Activated naive CD4-positive, alpha-beta T cell treated with anti-CD3 and anti-CD28 coated beads, Interleukin-2, amount 10 ng/mL, durations not matched to agents 7 days and 5 days (primary cell): ENCODE measurements at regions not wholly inside any gene's neighbourhood (a gene's known extent, or its start where the extent isn't known, plus 50 kb on each side); places are given as distances from the start of the nearest gene placed in this dataset.
"Not testable (repeated sequence)": the region's sequence is repeated elsewhere in the genome, so short reads cannot be mapped to it uniquely, and the experiment has no call there.

ENCODE experiments used
- CTCF ChIA-PET: fragments of 350-600 bp; sonication (Branson Sonifier 250); formaldehyde crosslinking; loops from one replicate; lab custom pipeline; 2021; ENCODE audit warnings: antibody characterized with exemption; lab: Charles Lee
- DNase-seq: peaks from one replicate; pipeline ENCODE4 v3.0.0-alpha.2; 2020
- H3K27ac Mint-ChIP-seq: one replicate; pipeline ENCODE4 v1.8.0; 2021; ENCODE audit warnings: mild to moderate bottlenecking, moderate library complexity, mixed read lengths
- H3K27me3 Mint-ChIP-seq: one replicate; pipeline ENCODE4 v1.8.0; 2021; ENCODE audit warnings: mild to moderate bottlenecking, mixed read lengths
- H3K36me3 Mint-ChIP-seq: one replicate; pipeline ENCODE4 v1.8.0; 2021; ENCODE audit warnings: mixed read lengths
- H3K4me1 Mint-ChIP-seq: one replicate; pipeline ENCODE4 v1.8.0; 2021; ENCODE audit warnings: mixed read lengths
- H3K4me3 Mint-ChIP-seq: one replicate; pipeline ENCODE4 v1.8.0; 2021; ENCODE audit warnings: mild to moderate bottlenecking, moderate library complexity, mixed read lengths
- H3K9me3 Mint-ChIP-seq: one replicate; pipeline ENCODE4 v1.8.0; 2021; ENCODE audit warnings: mixed read lengths

- no peaks in the 10 kb centered on the region for H3K4me1 Mint-ChIP-seq
- H3K27ac Mint-ChIP-seq, result no peak overlapping the region
- no peaks in the 10 kb centered on the region for H3K36me3 Mint-ChIP-seq
- CTCF ChIA-PET, result no interaction called here
- no peaks in the 10 kb centered on the region for H3K27me3 Mint-ChIP-seq
- H3K4me3 Mint-ChIP-seq, result no peak overlapping the region
- no peaks in the 10 kb centered on the region for H3K9me3 Mint-ChIP-seq
- no peak for DNase-seq
These were observed 156.0 kb downstream of the PCDH18 start for GRCh38 chr4:137376312-137376711.

DNA sequence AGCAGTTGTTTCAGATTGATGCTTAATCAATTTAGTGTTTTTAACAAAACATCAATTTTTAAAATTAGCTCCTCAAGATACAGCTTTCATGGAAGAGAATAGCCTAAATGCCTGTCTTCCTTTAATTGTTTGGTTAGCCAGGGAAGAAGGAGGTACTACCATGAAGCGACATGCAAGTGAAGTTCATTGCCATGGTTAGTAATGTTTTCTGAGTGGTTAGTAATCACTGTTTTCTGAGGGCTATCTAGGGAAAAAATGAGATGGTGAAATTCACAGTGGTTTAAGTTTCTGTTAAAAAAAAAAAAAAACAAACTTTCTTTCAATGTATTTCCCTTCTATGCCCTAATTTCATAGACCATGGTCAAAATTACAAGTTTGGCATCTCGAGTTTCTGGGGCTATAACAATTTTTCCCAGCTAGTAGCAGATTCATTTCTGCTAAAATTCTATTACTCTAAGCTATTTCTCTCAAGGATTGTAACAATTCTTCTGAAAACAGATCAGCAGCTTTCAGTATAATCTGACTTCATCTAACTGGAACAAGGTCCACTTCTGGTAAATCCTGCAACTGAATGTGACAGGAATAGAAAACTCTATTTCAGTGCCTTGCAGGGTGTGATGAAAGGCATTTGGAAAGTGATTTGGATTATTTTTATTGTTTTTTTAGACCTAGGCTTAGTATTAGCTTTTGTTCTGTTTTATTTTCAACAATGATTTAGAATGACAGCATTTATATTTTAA, 157.0 kb downstream of the PCDH18 start:
- no peak for DNase-seq
- H3K9me3 Mint-ChIP-seq, result no peaks in the 10 kb centered on the region
- no peaks in the 10 kb centered on the region for H3K27me3 Mint-ChIP-seq
- H3K36me3 Mint-ChIP-seq, result no peaks in the 10 kb centered on the region
- H3K4me3 Mint-ChIP-seq, result no peak overlapping the region
- H3K4me1 Mint-ChIP-seq, result no peaks in the 10 kb centered on the region
- no peak overlapping the region for H3K27ac Mint-ChIP-seq
- CTCF ChIA-PET, result no interaction called here

DNA sequence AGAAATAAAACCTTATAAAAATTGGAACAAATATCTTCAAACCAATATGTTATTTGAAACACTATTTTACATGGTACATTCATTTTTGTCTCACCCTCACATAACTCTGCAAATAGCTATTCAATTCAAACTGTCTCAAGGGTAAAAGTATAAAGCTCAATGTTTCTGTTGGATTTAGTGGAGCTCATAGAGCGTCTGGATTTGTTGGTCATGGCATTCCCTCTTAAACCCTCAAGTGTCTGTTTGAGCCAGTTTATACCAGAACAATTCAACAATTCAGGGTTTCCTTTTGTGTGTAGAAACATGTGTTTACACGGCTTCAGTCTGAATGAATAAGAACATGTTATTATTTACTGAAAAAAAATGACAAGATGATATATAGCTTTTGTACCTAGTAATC, 161.6 kb downstream of the PCDH18 start:
- CTCF ChIA-PET, result no interaction called here
- no peaks in the 10 kb centered on the region for H3K4me1 Mint-ChIP-seq
- no peak overlapping the region for H3K4me3 Mint-ChIP-seq
- no peaks in the 10 kb centered on the region for H3K27me3 Mint-ChIP-seq
- H3K27ac Mint-ChIP-seq, result no peak overlapping the region
- H3K36me3 Mint-ChIP-seq, result no peaks in the 10 kb centered on the region
- no peaks in the 10 kb centered on the region for H3K9me3 Mint-ChIP-seq
- no peak for DNase-seq

DNA sequence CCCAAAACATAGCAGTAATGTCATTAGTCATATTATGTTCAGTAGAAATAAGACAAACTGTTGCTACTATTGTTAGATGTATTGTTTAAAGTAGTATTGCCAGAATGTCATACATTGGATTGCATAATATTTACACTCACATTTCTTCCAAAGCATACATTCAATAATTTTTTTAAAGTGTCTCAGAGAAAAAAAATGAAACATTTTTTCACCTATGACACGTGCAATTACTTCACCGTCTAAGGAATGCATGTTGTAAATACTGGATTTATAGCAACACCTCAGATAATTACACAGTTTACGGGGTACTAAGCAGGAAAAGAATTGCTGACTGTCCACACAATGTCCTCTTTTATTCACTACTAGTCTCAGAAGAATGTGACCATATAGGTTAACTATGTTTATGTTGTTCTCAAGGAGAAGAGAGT, 162.1 kb downstream of the PCDH18 start:
- CTCF ChIA-PET, result interaction anchor here (0.6 kb wide), 1 partner anchor 1338 kb away, joined by 3 read pairs; no protein-coding TSS in a partner anchor
- no peak for DNase-seq

DNA sequence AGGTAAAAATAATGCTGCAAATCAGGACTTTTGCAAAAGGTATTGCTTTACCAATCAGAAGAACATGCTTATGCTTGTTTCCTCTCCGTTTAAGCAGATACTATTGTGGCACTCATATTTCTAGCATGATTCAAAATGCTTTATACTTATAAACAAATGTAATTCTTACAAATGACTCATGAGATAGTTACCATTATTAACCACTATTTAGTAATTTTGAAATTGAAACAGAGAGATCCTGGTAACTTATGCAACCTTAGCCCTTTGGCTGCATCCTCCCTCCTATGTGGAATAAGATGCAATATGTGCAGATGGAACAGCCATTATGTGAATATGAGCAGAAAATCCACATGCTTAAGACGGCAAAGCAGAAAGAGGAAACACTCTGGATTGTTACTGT, 164.7 kb downstream of the PCDH18 start:
- Mint-ChIP-seq H3K36me3 (no peaks in the 10 kb centered on the region), H3K4me1 (no peaks in the 10 kb centered on the region)
- CTCF ChIA-PET, result no interaction called here

More for the DNA sequence above, 162.1 kb downstream of the PCDH18 start:
- H3K4me3 Mint-ChIP-seq, result no peak overlapping the region
- no peak overlapping the region for H3K27ac Mint-ChIP-seq
- no peaks in the 10 kb centered on the region for H3K9me3 Mint-ChIP-seq
- H3K36me3 Mint-ChIP-seq, result no peaks in the 10 kb centered on the region
- no peaks in the 10 kb centered on the region for H3K27me3 Mint-ChIP-seq
- no peaks in the 10 kb centered on the region for H3K4me1 Mint-ChIP-seq

GRCh38 chr4:137363496-137363895, 168.8 kb downstream of the PCDH18 start:
- Mint-ChIP-seq H3K4me3 (no peak overlapping the region), H3K27me3 (no peaks in the 10 kb centered on the region), H3K27ac (no peak overlapping the region), H3K9me3 (no peaks in the 10 kb centered on the region), H3K4me1 (no peaks in the 10 kb centered on the region), H3K36me3 (no peaks in the 10 kb centered on the region)
- CTCF ChIA-PET, result no interaction called here
- DNase-seq, result no peak

More for the DNA sequence above, 164.7 kb downstream of the PCDH18 start:
- Mint-ChIP-seq H3K9me3 (no peaks in the 10 kb centered on the region), H3K4me3 (no peak overlapping the region), H3K27me3 (no peaks in the 10 kb centered on the region), H3K27ac (no peak overlapping the region)
- DNase-seq, result no peak

DNA sequence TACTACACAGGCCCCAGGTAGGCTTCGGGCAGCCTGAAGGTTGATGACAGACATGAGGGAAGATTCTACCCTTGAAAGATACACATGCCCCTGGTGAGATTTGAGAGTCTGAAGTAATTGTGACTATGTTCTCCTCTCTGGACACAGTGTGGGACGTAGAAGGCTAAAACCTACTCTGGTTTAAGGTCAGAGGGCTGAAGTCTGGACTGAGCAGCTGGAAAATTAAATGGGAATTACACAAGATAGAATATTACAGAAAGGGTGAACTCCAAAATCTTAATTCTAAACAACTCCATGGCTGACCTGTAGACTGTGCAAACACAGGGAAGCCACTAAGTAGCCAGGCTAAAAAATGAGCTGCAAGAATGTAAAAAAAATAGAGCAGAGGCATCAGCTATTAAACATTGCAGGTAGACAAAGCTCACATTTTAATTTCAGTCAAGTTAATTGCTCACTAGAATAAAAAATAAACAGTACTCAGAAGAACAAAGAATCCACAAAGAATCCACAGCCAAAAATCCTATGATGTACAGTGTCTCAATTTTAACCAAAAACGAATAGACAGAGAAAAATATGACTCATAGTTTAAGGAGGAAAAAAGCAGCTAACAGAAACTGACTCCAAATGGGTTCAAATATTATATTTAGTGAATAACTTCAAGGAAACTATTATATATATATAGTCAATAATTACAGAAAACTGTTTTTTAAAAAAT, 170.4 kb downstream of the PCDH18 start:
- CTCF ChIA-PET, result no interaction called here
- Mint-ChIP-seq H3K27ac (no peak overlapping the region), H3K4me3 (no peak overlapping the region), H3K9me3 (no peaks in the 10 kb centered on the region), H3K4me1 (no peaks in the 10 kb centered on the region), H3K27me3 (no peaks in the 10 kb centered on the region), H3K36me3 (no peaks in the 10 kb centered on the region)
- DNase-seq, result no peak

DNA sequence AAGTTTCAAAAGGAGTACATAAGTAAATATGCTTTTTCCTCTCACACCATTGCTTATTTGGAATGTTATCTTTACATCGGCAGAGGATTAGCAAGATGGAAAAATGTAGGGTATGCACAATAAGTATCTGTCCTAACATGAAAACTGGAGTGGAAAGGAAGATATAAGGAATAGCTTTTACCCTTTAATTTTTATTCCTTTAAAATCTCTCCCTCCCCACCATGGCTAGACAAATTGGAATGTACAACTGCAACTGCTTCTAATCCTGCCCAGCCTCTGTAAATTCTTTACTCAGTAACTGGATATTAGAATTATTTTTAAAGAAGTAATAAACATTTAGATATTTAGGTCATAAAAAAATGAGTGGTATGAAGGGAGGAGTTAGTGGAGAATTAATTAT, 171.5 kb downstream of the PCDH18 start:
- H3K27ac Mint-ChIP-seq, result no peak overlapping the region
- CTCF ChIA-PET, result no interaction called here
- no peaks in the 10 kb centered on the region for H3K4me1 Mint-ChIP-seq

DNA sequence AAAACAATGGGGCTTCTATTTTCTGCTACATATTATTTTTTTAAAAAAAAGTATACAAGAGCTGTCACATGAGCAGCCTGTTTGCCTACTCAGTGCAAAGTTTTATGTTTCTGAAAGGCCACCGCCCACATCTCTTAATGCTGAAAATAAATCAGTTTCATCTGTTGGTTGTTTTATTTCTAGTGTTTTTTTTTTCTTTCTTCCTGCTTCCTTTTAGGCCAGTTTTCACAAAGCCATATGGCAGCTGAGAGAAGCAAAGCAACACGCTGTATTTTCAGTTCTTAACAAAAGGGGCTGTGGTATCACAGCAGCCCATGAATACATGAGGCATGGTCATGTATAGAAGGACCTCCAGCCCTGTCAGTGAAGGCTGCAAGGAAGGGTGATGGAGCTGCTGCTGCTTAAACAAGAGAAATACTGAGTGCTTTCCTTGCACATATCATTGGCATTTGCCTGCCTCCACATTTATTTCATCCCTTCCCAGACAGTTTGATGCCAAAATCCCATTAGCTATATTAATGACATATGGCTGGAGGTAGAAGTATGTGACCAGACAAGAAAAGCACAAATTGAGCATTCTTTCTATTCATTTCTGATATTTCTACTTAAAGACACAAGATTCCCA, 172.5 kb downstream of the PCDH18 start:
- H3K36me3 Mint-ChIP-seq, result no peaks in the 10 kb centered on the region
- CTCF ChIA-PET, result no interaction called here
- H3K9me3 Mint-ChIP-seq, result no peaks in the 10 kb centered on the region
- no peak for DNase-seq
- H3K4me1 Mint-ChIP-seq, result no peaks in the 10 kb centered on the region
- no peak overlapping the region for H3K4me3 Mint-ChIP-seq
- H3K27ac Mint-ChIP-seq, result no peak overlapping the region
- H3K27me3 Mint-ChIP-seq, result no peaks in the 10 kb centered on the region

More for the DNA sequence above, 171.5 kb downstream of the PCDH18 start:
- H3K9me3 Mint-ChIP-seq, result no peaks in the 10 kb centered on the region
- no peaks in the 10 kb centered on the region for H3K36me3 Mint-ChIP-seq
- H3K27me3 Mint-ChIP-seq, result no peaks in the 10 kb centered on the region
- no peak overlapping the region for H3K4me3 Mint-ChIP-seq
- no peak for DNase-seq

DNA sequence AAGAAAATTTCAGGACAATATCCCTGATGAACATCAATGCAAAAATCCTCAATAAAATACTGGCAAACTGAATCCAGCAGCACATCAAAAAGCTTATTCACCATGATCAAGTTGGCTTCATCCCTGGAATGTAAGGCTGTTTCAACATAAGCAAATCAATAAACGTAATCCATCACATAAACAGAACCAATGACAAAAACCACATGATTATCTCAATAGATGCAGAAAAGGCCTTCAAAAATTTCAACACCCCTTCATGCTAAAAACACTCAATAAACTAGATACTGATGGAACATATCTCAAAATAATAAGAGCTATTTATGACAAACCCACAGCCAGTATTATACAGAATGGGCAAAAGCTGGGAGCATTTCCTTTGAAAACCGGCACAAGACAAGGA, 177.7 kb downstream of the PCDH18 start:
- H3K4me1 Mint-ChIP-seq, DNase-seq, H3K4me3 Mint-ChIP-seq, CTCF ChIA-PET, H3K27ac Mint-ChIP-seq, H3K36me3 Mint-ChIP-seq, H3K9me3 Mint-ChIP-seq, H3K27me3 Mint-ChIP-seq: not testable (repeated sequence)

DNA sequence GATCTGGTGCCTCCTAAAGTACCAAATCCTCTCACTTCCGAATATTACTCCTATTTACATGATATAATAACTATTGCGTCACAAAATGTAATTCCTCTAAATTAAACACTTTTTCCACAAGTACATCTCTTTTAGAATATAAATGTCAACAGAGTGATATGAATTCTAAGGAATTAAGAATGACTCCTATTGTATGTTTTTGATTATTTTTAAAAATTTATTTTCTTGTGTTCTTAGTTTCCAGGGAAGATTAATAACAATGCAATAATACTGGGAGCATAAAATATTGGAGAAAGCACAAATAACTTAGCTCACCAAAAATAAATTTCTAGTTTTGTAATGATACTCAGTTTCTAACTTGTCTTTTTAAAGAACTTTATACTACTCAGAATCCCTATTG, 184.9 kb downstream of the PCDH18 start:
- H3K4me1 Mint-ChIP-seq, result no peaks in the 10 kb centered on the region
- no peak overlapping the region for H3K27ac Mint-ChIP-seq
- H3K27me3 Mint-ChIP-seq, result no peaks in the 10 kb centered on the region
- no peak for DNase-seq
- peaks cover 4% of the 10 kb centered on the region for H3K9me3 Mint-ChIP-seq
- CTCF ChIA-PET, result no interaction called here
- no peaks in the 10 kb centered on the region for H3K36me3 Mint-ChIP-seq
- H3K4me3 Mint-ChIP-seq, result no peak overlapping the region

DNA sequence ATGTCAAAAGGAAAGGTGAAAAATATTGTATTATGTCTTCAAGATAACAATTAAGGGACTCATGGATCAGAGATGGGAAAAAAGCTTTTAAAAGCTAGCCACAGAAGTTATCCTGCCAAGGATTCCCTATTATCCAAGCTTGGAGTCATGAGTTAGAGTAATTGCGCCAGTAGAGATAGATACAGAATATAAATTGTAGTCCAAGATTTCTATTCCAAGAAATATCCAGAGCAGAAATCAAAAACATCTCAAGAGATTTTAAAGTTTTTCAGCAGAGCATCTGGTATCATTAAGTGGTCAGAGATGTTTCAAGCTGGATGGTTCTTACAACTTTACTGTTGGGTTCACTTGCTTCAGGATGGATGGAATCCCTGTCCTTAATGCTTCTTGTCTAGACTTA, 186.7 kb downstream of the PCDH18 start:
- no peaks in the 10 kb centered on the region for H3K27me3 Mint-ChIP-seq
- H3K9me3 Mint-ChIP-seq, result peaks cover 2% of the 10 kb centered on the region
- H3K4me3 Mint-ChIP-seq, result no peak overlapping the region
- CTCF ChIA-PET, result no interaction called here
- DNase-seq, result no peak
- H3K36me3 Mint-ChIP-seq, result no peaks in the 10 kb centered on the region
- no peaks in the 10 kb centered on the region for H3K4me1 Mint-ChIP-seq
- no peak overlapping the region for H3K27ac Mint-ChIP-seq

DNA sequence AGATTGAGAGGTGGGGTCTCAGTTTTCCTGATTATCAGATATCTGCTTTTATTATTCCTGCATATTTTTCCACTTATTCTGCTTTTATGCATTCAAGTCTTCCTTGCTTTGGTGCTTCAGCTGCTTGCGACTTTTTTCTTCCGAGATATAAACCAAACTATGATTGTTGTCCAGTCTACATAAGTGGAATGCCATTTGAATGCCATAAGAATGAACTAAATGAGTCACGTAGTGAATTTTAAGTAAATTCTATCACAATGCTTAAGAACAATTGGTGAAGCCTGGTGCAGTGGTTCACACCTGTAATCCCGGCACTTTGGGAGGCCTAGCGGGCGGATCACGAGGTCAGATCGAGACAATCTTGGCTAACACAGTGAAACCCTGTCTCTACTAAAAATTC, 189.1 kb downstream of the PCDH18 start:
- H3K4me3 Mint-ChIP-seq, result no peak overlapping the region
- H3K36me3 Mint-ChIP-seq, result no peaks in the 10 kb centered on the region
- no peak overlapping the region for H3K27ac Mint-ChIP-seq
- H3K4me1 Mint-ChIP-seq, result no peaks in the 10 kb centered on the region
- H3K27me3 Mint-ChIP-seq, result no peaks in the 10 kb centered on the region
- H3K9me3 Mint-ChIP-seq, result no peaks in the 10 kb centered on the region
- DNase-seq, result no peak
- CTCF ChIA-PET, result no interaction called here

GRCh38 chr4:137333031-137333430, 199.3 kb downstream of the PCDH18 start:
- Mint-ChIP-seq H3K27ac (no peak overlapping the region), H3K4me3 (no peak overlapping the region), H3K4me1 (no peaks in the 10 kb centered on the region), H3K27me3 (no peaks in the 10 kb centered on the region), H3K36me3 (no peaks in the 10 kb centered on the region), H3K9me3 (peaks cover 4% of the 10 kb centered on the region)
- no peak for DNase-seq
- CTCF ChIA-PET, result no interaction called here

GRCh38 chr4:137312257-137312656, 220.0 kb downstream of the PCDH18 start:
- Mint-ChIP-seq H3K36me3 (no peaks in the 10 kb centered on the region), H3K4me3 (no peak overlapping the region), H3K4me1 (no peaks in the 10 kb centered on the region), H3K27me3 (no peaks in the 10 kb centered on the region), H3K9me3 (no peaks in the 10 kb centered on the region), H3K27ac (no peak overlapping the region)
- DNase-seq, result no peak
- CTCF ChIA-PET, result no interaction called here
